ENCODE measurements at regions not wholly inside any gene's neighbourhood (a gene's known extent, or its start where the extent isn't known, plus 50 kb on each side); places are given as distances from the start of the nearest gene placed in this dataset.
"Not testable (repeated sequence)": the region's sequence is repeated elsewhere in the genome, so short reads cannot be mapped to it uniquely, and the experiment has no call there.

- no peak for DNase-seq
Observed at GRCh38 chr10:28995497-28995896, 293.4 kb upstream of the LYZL1 start.

GRCh38 chr10:28996345-28996744 is 292.5 kb upstream of the LYZL1 start:
- no peak for DNase-seq

GRCh38 chr10:28996947-28997551 is 291.8 kb upstream of the LYZL1 start:
- DNase-seq, result no peak

- DNase-seq, result no peak
Observed at GRCh38 chr10:28997734-28998133, 291.1 kb upstream of the LYZL1 start.

- no peak for DNase-seq
Observed at GRCh38 chr10:29001801-29002200, 287.1 kb upstream of the LYZL1 start.

- not testable (repeated sequence) for DNase-seq
Observed at GRCh38 chr10:29003014-29003413, 285.9 kb upstream of the LYZL1 start.

- DNase-seq, result no peak
Observed at GRCh38 chr10:29005988-29006387, 282.9 kb upstream of the LYZL1 start.

- no peak for DNase-seq
Observed at GRCh38 chr10:29007370-29007747, 281.5 kb upstream of the LYZL1 start.

- DNase-seq, result no peak
Observed at GRCh38 chr10:29007748-29008610, 280.9 kb upstream of the LYZL1 start.

GRCh38 chr10:29009464-29009863 is 279.4 kb upstream of the LYZL1 start:
- no peak for DNase-seq

- DNase-seq, result no peak
Observed at GRCh38 chr10:29011516-29011915, 277.4 kb upstream of the LYZL1 start.

GRCh38 chr10:29012926-29013554 is 275.8 kb upstream of the LYZL1 start:
- no peak for DNase-seq

- DNase-seq, result no peak
Observed at GRCh38 chr10:29021591-29021990, 267.3 kb upstream of the LYZL1 start.

GRCh38 chr10:29022513-29022912 is 266.4 kb upstream of the LYZL1 start:
- DNase-seq, result no peak

GRCh38 chr10:29023678-29024077 is 265.2 kb upstream of the LYZL1 start:
- no peak for DNase-seq

- no peak for DNase-seq
Observed at GRCh38 chr10:29026065-29026797, 262.6 kb upstream of the LYZL1 start.

GRCh38 chr10:29026802-29027580 is 261.9 kb upstream of the LYZL1 start:
- no peak for DNase-seq

- no peak for DNase-seq
Observed at GRCh38 chr10:29028486-29028885, 260.4 kb upstream of the LYZL1 start.

- no peak for DNase-seq
Observed at GRCh38 chr10:29030900-29031299, 258.0 kb upstream of the LYZL1 start.

GRCh38 chr10:29032169-29032568 is 256.7 kb upstream of the LYZL1 start:
- DNase-seq, result no peak

GRCh38 chr10:29033311-29033940 is 255.4 kb upstream of the LYZL1 start:
- no peak for DNase-seq

- no peak for DNase-seq
Observed at GRCh38 chr10:29034592-29034991, 254.3 kb upstream of the LYZL1 start.
